ENCODE measurements at regions not wholly inside any gene's neighbourhood (a gene's known extent, or its start where the extent isn't known, plus 50 kb on each side); places are given as distances from the start of the nearest gene placed in this dataset.

GRCh38 chr3:127066635-127067034, 83.7 kb downstream of the PLXNA1 start:
- no peak overlapping the region for H2AFZ ChIP-seq (ENCODE audit: insufficient read depth, low read length, poor library complexity)
- H2BK120ac ChIP-seq (ENCODE audit: insufficient read depth, low read length, poor library complexity), result no peak overlapping the region
- no peaks in the 10 kb centered on the region for H3K36me3 ChIP-seq (ENCODE audit: control insufficient read depth in 1 of 2, insufficient read depth in 2 of 2, low read length in 2 of 2)
- no peak overlapping the region for H2BK12ac ChIP-seq (ENCODE audit: low read length)
- H3K79me2 ChIP-seq (ENCODE audit: control insufficient read depth, insufficient read depth, low read length, poor library complexity), result no peaks in the 10 kb centered on the region
- no peak for DNase-seq
- H3K79me1 ChIP-seq (ENCODE audit: low read length), result no peaks in the 10 kb centered on the region
- no peak overlapping the region for H4K12ac ChIP-seq (ENCODE audit: low read depth, low read length)
- no peak overlapping the region for H3K23ac ChIP-seq (ENCODE audit: low read length)
- no peak overlapping the region for H3K4ac ChIP-seq (ENCODE audit: low read depth, low read length)
- no peak overlapping the region for H4K8ac ChIP-seq (ENCODE audit: low read depth, low read length)
- H3K27me3 ChIP-seq (ENCODE audit: insufficient read depth, low read length), result no peaks in the 10 kb centered on the region
- no peak overlapping the region for H2BK5ac ChIP-seq (ENCODE audit: low read depth, low read length, poor library complexity)
- H3K18ac ChIP-seq (ENCODE audit: low read length), result no peak overlapping the region
- no peak overlapping the region for H3K4me3 ChIP-seq (ENCODE audit: low read depth, low read length)
- no peak overlapping the region for H3K9ac ChIP-seq (ENCODE audit: low read length)
- H3K4me1 ChIP-seq (ENCODE audit: control insufficient read depth in 1 of 2, insufficient read depth in 2 of 2, low read length in 2 of 2), result no peaks in the 10 kb centered on the region
- H3K4me2 ChIP-seq (ENCODE audit: low read length), result no peak overlapping the region
- no peak overlapping the region for H4K91ac ChIP-seq (ENCODE audit: low read depth, low read length)
- H3K14ac ChIP-seq (ENCODE audit: low read length), result no peak overlapping the region
- no peaks in the 10 kb centered on the region for H3K9me3 ChIP-seq (ENCODE audit: insufficient read depth, low read depth, low read length)
- H3K27ac ChIP-seq (ENCODE audit: low read depth, low read length), result no peak overlapping the region
- no peak overlapping the region for H2AK5ac ChIP-seq (ENCODE audit: low read length)

- Histone ChIP-seq H3K14ac (ENCODE audit: low read length) (no peak overlapping the region), H3K9ac (ENCODE audit: low read length) (no peak overlapping the region)
Observed at GRCh38 chr3:127067116-127067910, 84.4 kb downstream of the PLXNA1 start.

GRCh38 chr3:127068111-127068810, 85.3 kb downstream of the PLXNA1 start:
- Histone ChIP-seq H3K27ac (ENCODE audit: low read depth, low read length) (no peak overlapping the region), H3K4ac (ENCODE audit: low read depth, low read length) (no peak overlapping the region), H2AFZ (ENCODE audit: insufficient read depth, low read length, poor library complexity) (no peak overlapping the region), H2AK5ac (ENCODE audit: low read length) (no peak overlapping the region), H3K23ac (ENCODE audit: low read length) (no peak overlapping the region), H4K8ac (ENCODE audit: low read depth, low read length) (no peak overlapping the region), H3K14ac (ENCODE audit: low read length) (no peak overlapping the region), H4K12ac (ENCODE audit: low read depth, low read length) (no peak overlapping the region), H3K4me1 (ENCODE audit: control insufficient read depth in 1 of 2, insufficient read depth in 2 of 2, low read length in 2 of 2) (no peaks in the 10 kb centered on the region), H4K91ac (ENCODE audit: low read depth, low read length) (no peak overlapping the region), H2BK5ac (ENCODE audit: low read depth, low read length, poor library complexity) (no peak overlapping the region), H3K36me3 (ENCODE audit: control insufficient read depth in 1 of 2, insufficient read depth in 2 of 2, low read length in 2 of 2) (no peaks in the 10 kb centered on the region), H3K9me3 (ENCODE audit: insufficient read depth, low read depth, low read length) (no peaks in the 10 kb centered on the region), H3K27me3 (ENCODE audit: insufficient read depth, low read length) (no peaks in the 10 kb centered on the region), H3K18ac (ENCODE audit: low read length) (no peak overlapping the region), H3K4me3 (ENCODE audit: low read depth, low read length) (no peak overlapping the region), H3K4me2 (ENCODE audit: low read length) (no peak overlapping the region), H2BK120ac (ENCODE audit: insufficient read depth, low read length, poor library complexity) (no peak overlapping the region), H2BK12ac (ENCODE audit: low read length) (no peak overlapping the region), H3K79me2 (ENCODE audit: control insufficient read depth, insufficient read depth, low read length, poor library complexity) (no peaks in the 10 kb centered on the region), H3K79me1 (ENCODE audit: low read length) (no peaks in the 10 kb centered on the region), H3K9ac (ENCODE audit: low read length) (no peak overlapping the region)
- no CpG with 5 or more reads among the region's 15 CpGs for WGBS (ENCODE audit: extremely low coverage, insufficient coverage, insufficient read length)
- no peak for DNase-seq

More at GRCh38 chr3:127067116-127067910, 84.4 kb downstream of the PLXNA1 start:
- no peak overlapping the region for H4K91ac ChIP-seq (ENCODE audit: low read depth, low read length)
- no peak overlapping the region for H2AFZ ChIP-seq (ENCODE audit: insufficient read depth, low read length, poor library complexity)
- no peak overlapping the region for H3K18ac ChIP-seq (ENCODE audit: low read length)
- H3K4me2 ChIP-seq (ENCODE audit: low read length), result no peak overlapping the region
- H3K4me1 ChIP-seq (ENCODE audit: control insufficient read depth in 1 of 2, insufficient read depth in 2 of 2, low read length in 2 of 2), result no peaks in the 10 kb centered on the region
- H3K9me3 ChIP-seq (ENCODE audit: insufficient read depth, low read depth, low read length), result no peaks in the 10 kb centered on the region
- no peaks in the 10 kb centered on the region for H3K36me3 ChIP-seq (ENCODE audit: control insufficient read depth in 1 of 2, insufficient read depth in 2 of 2, low read length in 2 of 2)
- no peak overlapping the region for H3K23ac ChIP-seq (ENCODE audit: low read length)
- no peak overlapping the region for H2BK12ac ChIP-seq (ENCODE audit: low read length)
- H2BK120ac ChIP-seq (ENCODE audit: insufficient read depth, low read length, poor library complexity), result no peak overlapping the region
- no peaks in the 10 kb centered on the region for H3K27me3 ChIP-seq (ENCODE audit: insufficient read depth, low read length)
- H4K12ac ChIP-seq (ENCODE audit: low read depth, low read length), result no peak overlapping the region
- H3K79me1 ChIP-seq (ENCODE audit: low read length), result no peaks in the 10 kb centered on the region
- H3K4me3 ChIP-seq (ENCODE audit: low read depth, low read length), result no peak overlapping the region
- no CpG with 5 or more reads among the region's 10 CpGs for WGBS (ENCODE audit: extremely low coverage, insufficient coverage, insufficient read length)
- no peak overlapping the region for H3K4ac ChIP-seq (ENCODE audit: low read depth, low read length)
- H2BK5ac ChIP-seq (ENCODE audit: low read depth, low read length, poor library complexity), result no peak overlapping the region
- H4K8ac ChIP-seq (ENCODE audit: low read depth, low read length), result no peak overlapping the region
- no peak overlapping the region for H3K27ac ChIP-seq (ENCODE audit: low read depth, low read length)
- H3K79me2 ChIP-seq (ENCODE audit: control insufficient read depth, insufficient read depth, low read length, poor library complexity), result no peaks in the 10 kb centered on the region
- no peak for DNase-seq
- no peak overlapping the region for H2AK5ac ChIP-seq (ENCODE audit: low read length)

DNA sequence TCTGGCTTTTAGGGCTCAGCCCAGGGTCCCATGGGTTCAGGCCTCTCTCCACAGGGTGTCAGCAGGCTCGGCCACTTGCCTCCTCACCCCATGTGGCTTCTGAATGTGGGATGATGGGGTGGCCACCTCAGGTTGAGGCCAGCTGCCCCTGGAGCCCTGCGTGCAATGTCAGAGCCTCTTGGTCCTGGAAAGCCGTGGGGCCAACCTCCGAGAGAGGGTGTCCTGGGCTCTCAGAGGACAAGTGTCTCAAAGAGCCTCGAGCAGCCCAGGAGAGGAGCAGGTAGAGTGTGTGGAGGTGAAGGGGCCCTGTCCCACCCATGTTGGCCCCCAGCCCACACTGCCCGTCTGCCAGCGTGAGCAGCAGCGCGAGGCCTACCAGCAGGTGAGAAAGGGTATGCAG, 86.0 kb downstream of the PLXNA1 start:
- H2AK5ac ChIP-seq (ENCODE audit: low read length), result no peak overlapping the region

More for the DNA sequence above, 86.0 kb downstream of the PLXNA1 start:
- no peak for DNase-seq
- Histone ChIP-seq H3K4ac (ENCODE audit: low read depth, low read length) (no peak overlapping the region), H3K9me3 (ENCODE audit: insufficient read depth, low read depth, low read length) (no peaks in the 10 kb centered on the region), H2BK12ac (ENCODE audit: low read length) (no peak overlapping the region), H3K4me3 (ENCODE audit: low read depth, low read length) (no peak overlapping the region), H2BK5ac (ENCODE audit: low read depth, low read length, poor library complexity) (no peak overlapping the region), H4K91ac (ENCODE audit: low read depth, low read length) (no peak overlapping the region), H3K36me3 (ENCODE audit: control insufficient read depth in 1 of 2, insufficient read depth in 2 of 2, low read length in 2 of 2) (no peaks in the 10 kb centered on the region), H4K12ac (ENCODE audit: low read depth, low read length) (no peak overlapping the region), H3K79me1 (ENCODE audit: low read length) (no peaks in the 10 kb centered on the region), H3K23ac (ENCODE audit: low read length) (no peak overlapping the region), H3K18ac (ENCODE audit: low read length) (no peak overlapping the region), H3K4me1 (ENCODE audit: control insufficient read depth in 1 of 2, insufficient read depth in 2 of 2, low read length in 2 of 2) (no peaks in the 10 kb centered on the region), H3K14ac (ENCODE audit: low read length) (no peak overlapping the region), H3K4me2 (ENCODE audit: low read length) (no peak overlapping the region), H3K9ac (ENCODE audit: low read length) (no peak overlapping the region), H4K8ac (ENCODE audit: low read depth, low read length) (no peak overlapping the region), H3K27ac (ENCODE audit: low read depth, low read length) (no peak overlapping the region), H3K79me2 (ENCODE audit: control insufficient read depth, insufficient read depth, low read length, poor library complexity) (no peaks in the 10 kb centered on the region), H2BK120ac (ENCODE audit: insufficient read depth, low read length, poor library complexity) (no peak overlapping the region), H3K27me3 (ENCODE audit: insufficient read depth, low read length) (no peaks in the 10 kb centered on the region), H2AFZ (ENCODE audit: insufficient read depth, low read length, poor library complexity) (no peak overlapping the region)
- WGBS (ENCODE audit: extremely low coverage, insufficient coverage, insufficient read length), result no CpG with 5 or more reads among the region's 9 CpGs
